ENCODE measurements at regions not wholly inside any gene's neighbourhood (a gene's known extent, or its start where the extent isn't known, plus 50 kb on each side); places are given as distances from the start of the nearest gene placed in this dataset.

- TF ChIP-seq, protein P1, sequence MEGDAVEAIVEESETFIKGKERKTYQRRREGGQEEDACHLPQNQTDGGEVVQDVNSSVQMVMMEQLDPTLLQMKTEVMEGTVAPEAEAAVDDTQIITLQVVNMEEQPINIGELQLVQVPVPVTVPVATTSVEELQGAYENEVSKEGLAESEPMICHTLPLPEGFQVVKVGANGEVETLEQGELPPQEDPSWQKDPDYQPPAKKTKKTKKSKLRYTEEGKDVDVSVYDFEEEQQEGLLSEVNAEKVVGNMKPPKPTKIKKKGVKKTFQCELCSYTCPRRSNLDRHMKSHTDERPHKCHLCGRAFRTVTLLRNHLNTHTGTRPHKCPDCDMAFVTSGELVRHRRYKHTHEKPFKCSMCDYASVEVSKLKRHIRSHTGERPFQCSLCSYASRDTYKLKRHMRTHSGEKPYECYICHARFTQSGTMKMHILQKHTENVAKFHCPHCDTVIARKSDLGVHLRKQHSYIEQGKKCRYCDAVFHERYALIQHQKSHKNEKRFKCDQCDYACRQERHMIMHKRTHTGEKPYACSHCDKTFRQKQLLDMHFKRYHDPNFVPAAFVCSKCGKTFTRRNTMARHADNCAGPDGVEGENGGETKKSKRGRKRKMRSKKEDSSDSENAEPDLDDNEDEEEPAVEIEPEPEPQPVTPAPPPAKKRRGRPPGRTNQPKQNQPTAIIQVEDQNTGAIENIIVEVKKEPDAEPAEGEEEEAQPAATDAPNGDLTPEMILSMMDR (conservative IDR thresholded peaks at IDR 0.05 in 1 of 2, IDR thresholded peaks at IDR 0.05 in 1 of 2; ENCODE audit: low read depth in 1 of 2, low read length in 2 of 2): no peak
- no peak for TF ChIP-seq EZH2 (IDR thresholded peaks at IDR 0.05; ENCODE audit: low read length, missing control alignments)
These were observed 155.2 kb upstream of the TLE3 start for GRCh38 chr15:70252951-70253320.
